ENCODE measurements at regions not wholly inside any gene's neighbourhood (a gene's known extent, or its start where the extent isn't known, plus 50 kb on each side); places are given as distances from the start of the nearest gene placed in this dataset.

- DNase-seq = no peak
These were observed 58.0 kb downstream of the ARL6IP4 start for GRCh38 chr12:123038486-123038885.

DNA sequence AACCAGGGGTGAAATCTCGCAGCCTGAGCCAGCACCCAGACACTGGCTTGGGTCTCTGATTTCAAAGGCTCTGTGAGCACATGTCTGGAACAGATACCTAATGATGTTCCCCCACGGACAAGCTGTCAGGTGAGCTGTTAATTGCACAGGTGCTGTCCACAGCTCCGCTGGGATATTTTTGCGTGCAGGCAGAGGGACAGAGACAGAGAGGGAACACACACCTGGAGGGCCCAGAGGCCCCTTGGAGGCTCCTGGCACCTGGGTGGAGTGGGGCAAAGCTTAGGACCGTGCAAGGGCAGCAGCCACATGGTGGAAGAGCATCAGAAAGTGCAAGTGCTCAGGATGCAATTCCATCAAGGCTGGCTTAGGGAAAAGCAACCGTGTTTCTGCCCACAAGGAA is 57.3 kb downstream of the ARL6IP4 start:
- no peak for DNase-seq

GRCh38 chr12:123036466-123037285 is 56.2 kb downstream of the ARL6IP4 start:
- DNase-seq = no peak

DNA sequence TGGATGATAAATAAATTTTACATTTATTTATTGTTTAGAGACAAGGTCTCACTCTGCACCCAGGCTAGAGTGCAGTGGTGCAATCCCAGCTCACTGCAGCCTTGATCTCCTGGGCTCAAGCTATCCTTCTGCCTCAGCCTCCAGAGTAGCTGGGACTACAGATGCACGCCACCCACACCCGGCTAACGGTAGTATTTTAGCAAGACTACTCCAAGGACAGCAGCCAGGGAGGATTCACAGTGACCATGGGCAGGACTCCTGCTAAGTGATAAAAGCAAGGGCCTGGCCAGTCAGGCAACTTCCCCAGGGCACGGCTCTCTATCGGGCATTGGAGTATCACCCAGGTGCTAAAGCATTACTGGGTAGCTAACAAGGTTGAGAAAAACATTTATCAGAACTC is 55.4 kb downstream of the ARL6IP4 start:
- no peak for DNase-seq

DNA sequence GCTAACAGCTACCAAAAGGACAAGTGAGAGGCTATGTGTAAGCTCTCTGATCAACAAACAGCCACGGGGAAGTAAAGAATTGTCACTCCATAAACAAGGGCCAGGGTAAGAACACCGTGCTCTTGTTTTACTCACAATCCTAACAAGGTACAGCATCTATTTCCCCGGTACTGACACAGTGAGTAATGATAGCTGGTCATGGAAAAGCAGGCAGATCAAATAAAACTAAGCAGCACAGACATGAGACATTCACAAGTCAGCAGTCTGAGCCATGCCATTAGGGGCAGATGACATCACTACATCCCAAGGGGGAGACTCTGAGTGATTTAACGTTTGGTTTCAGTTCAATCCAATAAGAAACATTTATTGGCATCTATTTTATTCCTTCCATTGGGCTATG is 54.4 kb downstream of the ARL6IP4 start:
- DNase-seq = no peak

- DNase-seq = no peak
These were observed 53.6 kb downstream of the ARL6IP4 start for GRCh38 chr12:123034022-123034541.

- no peak for DNase-seq
These were observed 53.0 kb downstream of the ARL6IP4 start for GRCh38 chr12:123033392-123034021.

- DNase-seq = peak; percentile 44
These were observed 52.4 kb downstream of the ARL6IP4 start for GRCh38 chr12:123032736-123033391.

Measured in NCI-H1105 treated with DMSO at 0.1 percent for 48 hours (cell line).